ENCODE measurements at regions not wholly inside any gene's neighbourhood (a gene's known extent, or its start where the extent isn't known, plus 50 kb on each side); places are given as distances from the start of the nearest gene placed in this dataset.

DNA sequence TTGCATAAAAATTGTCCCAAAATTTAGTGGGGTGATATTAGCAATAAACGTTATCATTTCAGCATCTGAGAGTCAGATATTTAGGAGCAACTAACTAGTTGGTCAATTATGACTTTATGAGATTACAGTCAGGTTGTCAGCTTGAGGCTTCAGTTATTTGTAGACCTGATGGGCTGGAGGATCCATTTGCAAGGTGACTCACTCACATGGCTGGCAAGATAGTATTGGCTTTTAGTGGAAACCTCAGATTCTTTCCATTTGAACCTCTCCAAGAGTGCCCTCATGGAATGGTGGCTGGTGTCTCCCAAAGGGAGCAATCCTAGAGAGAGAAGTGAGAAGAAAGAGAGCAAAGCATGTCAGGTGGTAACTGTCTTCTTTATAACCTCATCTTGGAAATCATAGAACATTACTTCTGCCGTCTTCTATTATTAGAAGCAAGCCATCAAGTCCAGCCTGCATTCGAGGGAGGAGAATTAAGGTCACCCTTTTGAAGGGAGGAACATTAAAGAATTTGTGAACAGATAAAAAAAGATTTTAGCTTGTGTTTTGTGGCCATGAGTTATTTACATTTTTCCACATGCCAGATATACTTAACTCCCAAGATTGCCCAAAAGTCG is 92.5 kb downstream of the HAUS1 start (continued):
- TF ChIP-seq, protein P1, sequence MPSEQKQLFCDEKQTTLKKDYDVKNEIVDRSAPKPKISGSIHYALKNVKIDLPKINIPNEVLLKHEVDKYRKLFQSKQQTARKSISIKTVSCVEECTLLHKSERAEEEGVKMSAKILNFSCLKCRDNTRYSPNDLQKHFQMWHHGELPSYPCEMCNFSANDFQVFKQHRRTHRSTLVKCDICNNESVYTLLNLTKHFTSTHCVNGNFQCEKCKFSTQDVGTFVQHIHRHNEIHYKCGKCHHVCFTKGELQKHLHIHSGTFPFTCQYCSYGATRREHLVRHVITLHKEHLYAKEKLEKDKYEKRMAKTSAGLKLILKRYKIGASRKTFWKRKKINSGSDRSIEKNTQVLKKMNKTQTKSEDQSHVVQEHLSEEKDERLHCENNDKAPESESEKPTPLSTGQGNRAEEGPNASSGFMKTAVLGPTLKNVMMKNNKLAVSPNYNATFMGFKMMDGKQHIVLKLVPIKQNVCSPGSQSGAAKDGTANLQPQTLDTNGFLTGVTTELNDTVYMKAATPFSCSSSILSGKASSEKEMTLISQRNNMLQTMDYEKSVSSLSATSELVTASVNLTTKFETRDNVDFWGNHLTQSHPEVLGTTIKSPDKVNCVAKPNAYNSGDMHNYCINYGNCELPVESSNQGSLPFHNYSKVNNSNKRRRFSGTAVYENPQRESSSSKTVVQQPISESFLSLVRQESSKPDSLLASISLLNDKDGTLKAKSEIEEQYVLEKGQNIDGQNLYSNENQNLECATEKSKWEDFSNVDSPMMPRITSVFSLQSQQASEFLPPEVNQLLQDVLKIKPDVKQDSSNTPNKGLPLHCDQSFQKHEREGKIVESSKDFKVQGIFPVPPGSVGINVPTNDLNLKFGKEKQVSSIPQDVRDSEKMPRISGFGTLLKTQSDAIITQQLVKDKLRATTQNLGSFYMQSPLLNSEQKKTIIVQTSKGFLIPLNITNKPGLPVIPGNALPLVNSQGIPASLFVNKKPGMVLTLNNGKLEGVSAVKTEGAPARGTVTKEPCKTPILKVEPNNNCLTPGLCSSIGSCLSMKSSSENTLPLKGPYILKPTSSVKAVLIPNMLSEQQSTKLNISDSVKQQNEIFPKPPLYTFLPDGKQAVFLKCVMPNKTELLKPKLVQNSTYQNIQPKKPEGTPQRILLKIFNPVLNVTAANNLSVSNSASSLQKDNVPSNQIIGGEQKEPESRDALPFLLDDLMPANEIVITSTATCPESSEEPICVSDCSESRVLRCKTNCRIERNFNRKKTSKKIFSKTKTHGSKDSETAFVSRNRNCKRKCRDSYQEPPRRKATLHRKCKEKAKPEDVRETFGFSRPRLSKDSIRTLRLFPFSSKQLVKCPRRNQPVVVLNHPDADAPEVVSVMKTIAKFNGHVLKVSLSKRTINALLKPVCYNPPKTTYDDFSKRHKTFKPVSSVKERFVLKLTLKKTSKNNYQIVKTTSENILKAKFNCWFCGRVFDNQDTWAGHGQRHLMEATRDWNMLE (tag by site-specific recombination; conservative IDR thresholded peaks at IDR 0.05; ENCODE audit: low read depth): no peak
- TF ChIP-seq ZNF350 (tag by site-specific recombination; IDR thresholded peaks at IDR 0.05): no peak

DNA sequence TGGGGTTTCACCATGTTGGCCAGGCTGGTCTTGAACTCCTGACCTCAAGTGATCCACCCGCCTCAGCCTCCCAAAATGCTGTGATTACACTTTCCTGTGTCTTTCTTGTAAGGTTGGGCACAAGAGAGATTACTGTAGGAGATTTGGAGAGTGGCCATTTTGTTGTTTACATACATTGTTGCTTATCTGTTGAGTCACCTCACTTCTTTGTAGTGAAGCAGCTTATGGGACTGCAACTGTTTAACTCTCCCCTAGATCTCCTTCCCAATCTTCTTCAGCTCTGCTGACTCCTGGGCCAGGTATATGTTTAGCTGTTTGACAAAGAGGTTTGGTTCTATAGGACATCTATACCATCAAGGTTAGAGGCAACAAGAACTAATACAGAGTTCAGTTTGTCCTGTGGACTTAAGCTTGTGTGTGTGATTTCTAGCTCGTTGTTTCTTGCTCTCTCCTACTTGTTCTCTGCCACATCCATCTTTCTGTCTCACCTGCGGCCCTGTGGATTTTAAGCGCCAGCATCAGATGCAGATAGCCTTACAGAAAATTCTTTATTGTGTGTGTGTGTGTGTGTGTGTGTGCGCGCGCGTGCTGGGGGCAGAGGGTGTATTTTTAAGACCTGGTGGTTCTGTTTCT is 95.4 kb downstream of the HAUS1 start:
- POLR2A ChIA-PET: interaction anchor here (0.6 to 2.2 kb wide), 4 partner anchors 12 to 25 kb away, joined by 4 to 8 read pairs (median 6); a partner anchor contains a TSS
- H3K9me3 ChIP-seq (ENCODE audit: control insufficient read depth, insufficient read depth, low read depth, low read length): no peaks in the 10 kb centered on the region
- H3K27ac ChIP-seq (ENCODE audit: extremely low read depth, low read depth, low read length): peak overlapping the region; percentile 37; the same call in 1 of the 2 replicates
- H3K36me3 ChIP-seq (ENCODE audit: control insufficient read depth in 2 of 2, insufficient read depth in 1 of 2, low read length in 2 of 2): peaks cover 0 to 3% of the 10 kb centered on the region in 2 experiments; a peak in 1 of 3 replicates
- H3K4me1 ChIP-seq (ENCODE audit: control insufficient read depth, insufficient read depth, low read length): peaks cover 11% of the 10 kb centered on the region; the same call in 1 of the 2 replicates
- CTCF ChIA-PET: interaction anchor here (0.8 to 4.1 kb wide), 3 partner anchors 13 to 116 kb away, joined by 5 to 27 read pairs (median 14); a partner anchor contains a TSS
- H3K4me3 ChIP-seq (ENCODE audit: low read depth, low read length): no peak overlapping the region
- TF ChIP-seq ZNF10 (tag by site-specific recombination; IDR thresholded peaks at IDR 0.05) (peak; percentile 74), OSR2 (tag by site-specific recombination; IDR thresholded peaks at IDR 0.05) (0 out of 2 replicates have a peak, but pooled peaks have one; percentile 19), SP3 (tag by site-specific recombination; IDR thresholded peaks at IDR 0.05) (0 out of 2 replicates have a peak, but pooled peaks have one; percentile 17), ZNF274 (IDR thresholded peaks at IDR 0.05; ENCODE audit: low read length) (no peak), ZNF274 (tag by site-specific recombination; IDR thresholded peaks at IDR 0.05; ENCODE audit: borderline replicate concordance) (no peak), ZNF76 (tag by site-specific recombination; IDR thresholded peaks at IDR 0.05; ENCODE audit: borderline replicate concordance, low read depth) (no peak), ZNF394 (tag by site-specific recombination; IDR thresholded peaks at IDR 0.05; ENCODE audit: borderline replicate concordance) (0 out of 2 replicates have a peak, but pooled peaks have one; percentile 15), ZNF366 (tag by site-specific recombination; conservative IDR thresholded peaks at IDR 0.05) (peak; percentile 37; the same call in 1 of the 2 replicates), ZNF791 (tag by site-specific recombination; IDR thresholded peaks at IDR 0.05) (no peak), ZNF660 (tag by site-specific recombination; IDR thresholded peaks at IDR 0.05) (0 out of 2 replicates have a peak, but pooled peaks have one; percentile 40), ZNF658 (tag by site-specific recombination; IDR thresholded peaks at IDR 0.05) (no peak), SCRT1 (tag by site-specific recombination; IDR thresholded peaks at IDR 0.05; ENCODE audit: borderline replicate concordance) (peak; percentile 43; the same call in 1 of the 2 replicates), PRDM1 (tag by site-specific recombination; IDR thresholded peaks at IDR 0.05) (peak; percentile 70), ZNF571 (tag by site-specific recombination; IDR thresholded peaks at IDR 0.05) (no peak), ZNF792 (tag by site-specific recombination; IDR thresholded peaks at IDR 0.05) (no peak), ZBTB20 (tag by site-specific recombination; IDR thresholded peaks at IDR 0.05) (peak; percentile 32; the same call in 1 of the 2 replicates), ZNF529 (tag by site-specific recombination; IDR thresholded peaks at IDR 0.05; ENCODE audit: insufficient replicate concordance) (no peak), KLF1 (tag by site-specific recombination; IDR thresholded peaks at IDR 0.05) (0 out of 2 replicates have a peak, but pooled peaks have one; percentile 12), ZNF843 (tag by site-specific recombination; IDR thresholded peaks at IDR 0.05) (no peak), KLF16 (tag by site-specific recombination; IDR thresholded peaks at IDR 0.05) (no peak), ZNF654 (tag by site-specific recombination; IDR thresholded peaks at IDR 0.05; ENCODE audit: low read depth) (no peak)
- TF ChIP-seq, protein P2, sequence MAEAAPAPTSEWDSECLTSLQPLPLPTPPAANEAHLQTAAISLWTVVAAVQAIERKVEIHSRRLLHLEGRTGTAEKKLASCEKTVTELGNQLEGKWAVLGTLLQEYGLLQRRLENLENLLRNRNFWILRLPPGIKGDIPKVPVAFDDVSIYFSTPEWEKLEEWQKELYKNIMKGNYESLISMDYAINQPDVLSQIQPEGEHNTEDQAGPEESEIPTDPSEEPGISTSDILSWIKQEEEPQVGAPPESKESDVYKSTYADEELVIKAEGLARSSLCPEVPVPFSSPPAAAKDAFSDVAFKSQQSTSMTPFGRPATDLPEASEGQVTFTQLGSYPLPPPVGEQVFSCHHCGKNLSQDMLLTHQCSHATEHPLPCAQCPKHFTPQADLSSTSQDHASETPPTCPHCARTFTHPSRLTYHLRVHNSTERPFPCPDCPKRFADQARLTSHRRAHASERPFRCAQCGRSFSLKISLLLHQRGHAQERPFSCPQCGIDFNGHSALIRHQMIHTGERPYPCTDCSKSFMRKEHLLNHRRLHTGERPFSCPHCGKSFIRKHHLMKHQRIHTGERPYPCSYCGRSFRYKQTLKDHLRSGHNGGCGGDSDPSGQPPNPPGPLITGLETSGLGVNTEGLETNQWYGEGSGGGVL (tag by site-specific recombination; IDR thresholded peaks at IDR 0.05): no peak
- TF ChIP-seq, protein P3, sequence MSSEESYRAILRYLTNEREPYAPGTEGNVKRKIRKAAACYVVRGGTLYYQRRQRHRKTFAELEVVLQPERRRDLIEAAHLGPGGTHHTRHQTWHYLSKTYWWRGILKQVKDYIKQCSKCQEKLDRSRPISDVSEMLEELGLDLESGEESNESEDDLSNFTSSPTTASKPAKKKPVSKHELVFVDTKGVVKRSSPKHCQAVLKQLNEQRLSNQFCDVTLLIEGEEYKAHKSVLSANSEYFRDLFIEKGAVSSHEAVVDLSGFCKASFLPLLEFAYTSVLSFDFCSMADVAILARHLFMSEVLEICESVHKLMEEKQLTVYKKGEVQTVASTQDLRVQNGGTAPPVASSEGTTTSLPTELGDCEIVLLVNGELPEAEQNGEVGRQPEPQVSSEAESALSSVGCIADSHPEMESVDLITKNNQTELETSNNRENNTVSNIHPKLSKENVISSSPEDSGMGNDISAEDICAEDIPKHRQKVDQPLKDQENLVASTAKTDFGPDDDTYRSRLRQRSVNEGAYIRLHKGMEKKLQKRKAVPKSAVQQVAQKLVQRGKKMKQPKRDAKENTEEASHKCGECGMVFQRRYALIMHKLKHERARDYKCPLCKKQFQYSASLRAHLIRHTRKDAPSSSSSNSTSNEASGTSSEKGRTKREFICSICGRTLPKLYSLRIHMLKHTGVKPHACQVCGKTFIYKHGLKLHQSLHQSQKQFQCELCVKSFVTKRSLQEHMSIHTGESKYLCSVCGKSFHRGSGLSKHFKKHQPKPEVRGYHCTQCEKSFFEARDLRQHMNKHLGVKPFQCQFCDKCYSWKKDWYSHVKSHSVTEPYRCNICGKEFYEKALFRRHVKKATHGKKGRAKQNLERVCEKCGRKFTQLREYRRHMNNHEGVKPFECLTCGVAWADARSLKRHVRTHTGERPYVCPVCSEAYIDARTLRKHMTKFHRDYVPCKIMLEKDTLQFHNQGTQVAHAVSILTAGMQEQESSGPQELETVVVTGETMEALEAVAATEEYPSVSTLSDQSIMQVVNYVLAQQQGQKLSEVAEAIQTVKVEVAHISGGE (tag by site-specific recombination; conservative IDR thresholded peaks at IDR 0.05; ENCODE audit: low read depth): no peak
